ENCODE measurements at regions not wholly inside any gene's neighbourhood (a gene's known extent, or its start where the extent isn't known, plus 50 kb on each side); places are given as distances from the start of the nearest gene placed in this dataset.

GRCh38 chr1:208393416-208393815, 149.2 kb upstream of the PLXNA2 start:
- Histone ChIP-seq H3K4me3 (ENCODE audit: low read depth, low read length, poor library complexity, severe bottlenecking) (no peak overlapping the region), H3K27ac (ENCODE audit: low read depth, low read length, poor library complexity, severe bottlenecking) (no peak overlapping the region), H3K9me3 (ENCODE audit: low read length) (no peaks in the 10 kb centered on the region), H2AFZ (ENCODE audit: low read length) (no peak overlapping the region), H3K4me2 (ENCODE audit: low read length) (no peak overlapping the region), H3K79me2 (ENCODE audit: insufficient read depth, low read depth, low read length) (no peaks in the 10 kb centered on the region), H3K4me1 (ENCODE audit: insufficient read depth, low read length, poor library complexity, severe bottlenecking) (no peaks in the 10 kb centered on the region), H3K36me3 (ENCODE audit: insufficient read depth, low read length) (no peaks in the 10 kb centered on the region), H3K9me2 (ENCODE audit: insufficient read depth, low read length) (no peaks in the 10 kb centered on the region), H4K20me1 (ENCODE audit: insufficient read depth, low read length) (no peaks in the 10 kb centered on the region)
- no peak for DNase-seq (ENCODE audit: low spot score)
- no peak for TF ChIP-seq CTCF (conservative IDR thresholded peaks at IDR 0.05; ENCODE audit: low read length)
- TF ChIP-seq EZH2phosphoT487 (IDR thresholded peaks at IDR 0.05; ENCODE audit: borderline replicate concordance, low read depth, low read length) = no peak
- CTCF ChIA-PET (ENCODE audit: unreplicated experiment) = no interaction called here
- POLR2A ChIA-PET = no interaction called here
- intact Hi-C loops (cut with micrococcal nuclease; ENCODE audit: unreplicated experiment) = no loop called here
- BruUV-seq (replicated peaks) = no TSS peak

- H2AFZ ChIP-seq (ENCODE audit: low read length) = no peak overlapping the region
Observed at GRCh38 chr1:208393826-208394225, 149.6 kb upstream of the PLXNA2 start.

GRCh38 chr1:208397286-208397685, 153.1 kb upstream of the PLXNA2 start:
- ChIA-PET POLR2A (interaction anchor here (0.7 kb wide), 1 partner anchor 483 kb away, joined by 3 read pairs; no protein-coding TSS in a partner anchor), CTCF (ENCODE audit: unreplicated experiment) (no interaction called here)
- intact Hi-C loops (cut with micrococcal nuclease; ENCODE audit: unreplicated experiment) = no loop called here
- no peak overlapping the region for H2AFZ ChIP-seq (ENCODE audit: low read length)
- no peak overlapping the region for H3K4me2 ChIP-seq (ENCODE audit: low read length)
- TF ChIP-seq CTCF (conservative IDR thresholded peaks at IDR 0.05; ENCODE audit: low read length) (no peak), EZH2phosphoT487 (IDR thresholded peaks at IDR 0.05; ENCODE audit: borderline replicate concordance, low read depth, low read length) (no peak)
- no peaks in the 10 kb centered on the region for H3K9me3 ChIP-seq (ENCODE audit: low read length)
- H3K4me1 ChIP-seq (ENCODE audit: insufficient read depth, low read length, poor library complexity, severe bottlenecking) = no peaks in the 10 kb centered on the region
- BruUV-seq (replicated peaks) = no TSS peak
- no peaks in the 10 kb centered on the region for H3K79me2 ChIP-seq (ENCODE audit: insufficient read depth, low read depth, low read length)
- no peak overlapping the region for H3K4me3 ChIP-seq (ENCODE audit: low read depth, low read length, poor library complexity, severe bottlenecking)
- H3K27ac ChIP-seq (ENCODE audit: low read depth, low read length, poor library complexity, severe bottlenecking) = no peak overlapping the region
- no peaks in the 10 kb centered on the region for H3K9me2 ChIP-seq (ENCODE audit: insufficient read depth, low read length)
- no peaks in the 10 kb centered on the region for H4K20me1 ChIP-seq (ENCODE audit: insufficient read depth, low read length)
- DNase-seq (ENCODE audit: low spot score) = no peak
- H3K36me3 ChIP-seq (ENCODE audit: insufficient read depth, low read length) = no peaks in the 10 kb centered on the region

More at GRCh38 chr1:208393826-208394225, 149.6 kb upstream of the PLXNA2 start:
- Histone ChIP-seq H3K4me1 (ENCODE audit: insufficient read depth, low read length, poor library complexity, severe bottlenecking) (no peaks in the 10 kb centered on the region), H3K4me3 (ENCODE audit: low read depth, low read length, poor library complexity, severe bottlenecking) (no peak overlapping the region), H3K4me2 (ENCODE audit: low read length) (no peak overlapping the region), H3K9me2 (ENCODE audit: insufficient read depth, low read length) (no peaks in the 10 kb centered on the region), H3K79me2 (ENCODE audit: insufficient read depth, low read depth, low read length) (no peaks in the 10 kb centered on the region), H3K27ac (ENCODE audit: low read depth, low read length, poor library complexity, severe bottlenecking) (no peak overlapping the region), H3K36me3 (ENCODE audit: insufficient read depth, low read length) (no peaks in the 10 kb centered on the region), H3K9me3 (ENCODE audit: low read length) (no peaks in the 10 kb centered on the region), H4K20me1 (ENCODE audit: insufficient read depth, low read length) (no peaks in the 10 kb centered on the region)
- intact Hi-C loops (cut with micrococcal nuclease; ENCODE audit: unreplicated experiment) = no loop called here
- ChIA-PET POLR2A (no interaction called here), CTCF (ENCODE audit: unreplicated experiment) (no interaction called here)
- BruUV-seq (replicated peaks) = no TSS peak
- TF ChIP-seq CTCF (conservative IDR thresholded peaks at IDR 0.05; ENCODE audit: low read length) = no peak
- TF ChIP-seq EZH2phosphoT487 (IDR thresholded peaks at IDR 0.05; ENCODE audit: borderline replicate concordance, low read depth, low read length) = no peak
- DNase-seq (ENCODE audit: low spot score) = no peak
